Activated CD4-positive, CD25-positive, alpha-beta regulatory T cell (primary cell): ENCODE measurements at regions not wholly inside any gene's neighbourhood (a gene's known extent, or its start where the extent isn't known, plus 50 kb on each side); places are given as distances from the start of the nearest gene placed in this dataset.

Experiments
- DNase-seq, 4 experiments: peaks; one replicate each; lab custom pipeline; 2025; lab: John Stamatoyannopoulos, UW

DNA sequence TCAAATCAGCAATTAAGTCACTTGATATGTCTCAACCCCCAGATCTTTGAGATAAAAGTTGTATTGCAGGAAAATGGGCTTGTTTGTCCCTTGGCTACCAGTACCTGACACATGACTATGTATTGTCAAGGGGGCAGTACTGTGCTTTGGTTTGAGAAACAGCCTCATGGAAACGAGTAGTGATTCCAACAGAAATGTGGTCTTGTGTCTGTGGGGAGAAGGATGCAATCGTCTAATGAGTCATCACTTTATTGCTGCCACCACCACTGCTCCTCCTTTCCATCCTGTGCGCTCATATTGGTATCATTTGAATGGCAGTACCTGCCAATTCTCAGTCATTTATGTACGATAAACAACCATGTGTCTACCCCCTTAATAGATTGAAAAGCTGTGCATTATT, 72.8 kb upstream of the ARHGAP5 start:
- DNase-seq = no peak

- no peak for DNase-seq
These were observed 71.5 kb upstream of the ARHGAP5 start for GRCh38 chr14:32005628-32006027.

DNA sequence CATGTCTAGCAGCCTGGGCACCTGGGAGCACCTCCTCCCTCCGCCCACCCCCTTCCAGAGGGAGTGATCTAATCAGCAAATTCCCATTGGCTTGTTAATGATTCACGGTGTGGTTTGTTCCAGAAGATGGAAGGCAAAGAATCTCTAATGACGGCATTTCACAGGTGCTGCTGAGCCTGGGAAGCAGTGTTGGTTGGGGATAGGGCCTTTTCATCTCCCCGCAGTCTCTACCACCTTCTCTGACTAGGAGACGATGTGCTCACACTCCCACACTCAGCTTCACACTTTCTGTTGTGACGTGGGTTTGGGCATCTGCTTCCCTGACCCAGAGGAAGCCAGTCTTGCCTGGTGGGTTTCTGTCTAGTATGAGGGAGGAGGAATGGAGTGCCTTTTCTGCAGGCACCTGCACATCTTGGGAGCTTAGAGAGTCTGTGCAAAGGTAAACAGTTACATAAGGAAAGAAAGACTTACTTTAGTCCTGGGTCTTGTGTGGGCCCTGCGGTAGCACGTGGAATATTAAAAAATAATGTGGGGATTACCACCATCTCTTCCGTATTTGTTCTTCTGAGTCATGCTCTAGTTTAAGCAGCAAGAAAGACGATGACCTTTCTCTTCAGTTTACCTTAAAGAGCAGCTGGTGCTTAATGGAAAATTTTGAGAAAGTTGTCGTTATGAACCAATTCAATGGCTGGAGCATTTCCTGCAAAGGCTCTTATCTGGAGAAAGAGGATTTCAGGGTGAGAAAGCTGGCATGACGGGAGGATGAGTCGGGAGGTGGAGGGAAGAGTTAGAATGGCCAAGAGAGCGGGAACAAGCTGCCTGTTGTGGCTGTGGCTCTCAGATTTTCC, 70.6 kb upstream of the ARHGAP5 start:
- no peak for DNase-seq

DNA sequence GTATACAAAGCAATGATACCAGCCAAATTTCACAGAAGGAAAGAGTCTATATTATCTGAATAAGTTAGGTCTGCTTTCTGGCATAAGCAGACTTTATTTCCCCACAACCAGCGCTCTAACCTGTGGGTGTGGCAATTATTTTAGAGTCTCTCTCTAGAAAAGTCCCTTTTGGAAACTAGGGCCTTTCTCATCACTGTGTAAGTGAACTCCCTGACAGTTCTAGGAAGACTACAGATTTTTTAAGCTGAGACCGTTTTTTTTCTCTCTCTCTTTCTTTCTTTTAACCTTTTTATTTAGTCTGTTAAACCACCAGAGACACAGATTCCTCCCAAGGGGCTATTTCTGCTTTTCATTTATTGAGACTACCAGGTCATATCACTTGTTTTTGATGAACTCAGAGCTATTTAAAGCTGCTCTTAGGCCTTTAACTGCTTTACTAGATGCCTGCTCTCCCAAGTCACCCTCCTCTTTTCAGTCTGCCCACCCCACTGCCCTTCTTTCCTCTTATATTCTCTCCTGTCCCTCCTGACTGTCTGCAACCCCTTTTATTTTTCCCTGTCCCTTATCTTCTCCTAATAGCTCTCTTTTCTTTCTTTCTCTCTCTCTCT, 69.2 kb upstream of the ARHGAP5 start:
- DNase-seq = no peak

- DNase-seq = no peak
These were observed 68.4 kb upstream of the ARHGAP5 start for GRCh38 chr14:32008602-32009193.

DNA sequence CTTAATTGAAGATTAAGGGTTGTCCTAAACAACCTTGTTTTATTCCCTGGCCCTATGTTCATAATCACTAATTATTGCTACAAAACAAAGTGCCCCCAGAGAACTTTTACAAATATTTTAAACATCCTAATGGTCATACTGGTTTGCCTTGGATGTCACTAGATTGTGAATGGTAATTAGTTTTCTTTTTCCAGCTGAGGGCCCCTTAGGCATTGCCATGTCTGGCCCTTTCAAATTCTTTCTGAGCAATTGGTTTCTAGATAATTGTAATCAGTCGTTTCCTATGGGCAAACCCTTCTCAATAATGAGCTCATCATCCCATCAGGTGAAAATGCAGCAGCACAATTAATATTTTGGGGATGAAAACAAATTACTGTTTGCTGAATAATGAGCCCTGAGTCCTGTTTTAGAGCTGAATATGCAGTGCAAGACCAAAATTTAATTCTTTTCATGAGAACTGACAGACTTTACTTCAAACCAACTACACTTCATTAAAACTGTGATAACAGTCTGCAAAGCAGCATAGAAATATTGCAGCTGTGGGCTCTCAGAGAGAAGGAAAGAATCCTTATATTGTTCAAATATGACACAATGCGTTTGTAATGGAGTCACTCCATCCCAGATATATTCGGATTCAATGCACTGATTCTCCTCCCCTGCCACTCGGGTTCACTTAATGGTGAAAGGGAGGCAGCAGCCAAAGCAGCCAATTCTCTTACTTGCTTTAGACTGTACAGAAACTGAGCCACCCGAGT, 67.7 kb upstream of the ARHGAP5 start:
- DNase-seq = no peak

DNA sequence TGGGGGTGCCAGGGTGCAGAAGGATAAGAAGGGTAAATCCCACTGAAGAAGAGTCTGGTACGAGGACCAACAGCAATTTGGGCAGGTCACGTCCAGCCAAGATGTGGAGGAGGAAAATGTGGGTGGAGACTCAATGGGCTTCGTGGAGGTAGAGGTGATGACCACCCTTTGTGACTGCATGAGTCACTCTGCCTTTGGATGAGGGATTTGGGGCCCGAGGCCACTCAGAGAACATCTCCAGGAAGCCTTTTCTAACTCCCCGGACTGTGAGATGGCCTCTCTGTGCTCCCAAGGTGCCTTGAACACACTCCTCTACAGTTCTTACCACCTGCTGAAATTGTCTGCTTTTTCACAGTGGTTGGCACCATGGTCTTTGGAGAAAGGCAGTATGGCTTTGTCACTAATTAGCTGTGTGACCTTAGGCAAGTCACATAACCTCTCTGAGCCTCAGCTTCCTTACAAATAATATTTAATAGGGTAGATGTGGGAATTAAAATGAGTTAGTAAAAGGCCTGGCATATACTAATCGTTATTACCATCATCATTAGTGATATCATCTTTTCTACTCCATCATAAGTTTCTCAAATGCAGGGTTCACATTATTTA, 67.0 kb upstream of the ARHGAP5 start:
- no peak for DNase-seq

DNA sequence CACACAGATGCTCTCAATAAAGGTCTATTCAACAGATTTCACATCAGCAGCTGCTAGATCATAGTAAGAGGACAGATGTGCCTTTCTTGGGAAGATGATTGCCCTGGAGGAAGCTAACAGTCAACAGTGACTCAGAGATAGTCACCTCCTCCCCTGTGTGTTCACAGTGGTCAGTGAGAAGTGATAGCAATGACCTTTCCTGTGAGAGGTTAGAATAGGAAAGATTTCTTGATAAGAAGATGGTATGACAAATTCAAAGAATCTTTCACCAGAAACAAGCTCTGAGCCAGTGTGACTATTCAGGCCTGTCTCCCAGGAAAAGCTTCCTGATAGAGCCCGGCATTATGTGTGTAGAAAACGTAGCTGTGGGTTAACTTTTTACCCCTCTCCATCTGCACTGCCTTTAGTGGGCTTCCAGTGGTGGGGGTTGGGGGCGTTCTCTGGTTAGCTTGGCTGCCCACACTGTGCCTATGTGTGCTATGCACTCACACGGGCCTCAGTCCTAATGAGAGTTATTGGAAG, 66.4 kb upstream of the ARHGAP5 start:
- no peak for DNase-seq

- DNase-seq = no peak
These were observed 65.9 kb upstream of the ARHGAP5 start for GRCh38 chr14:32011225-32011624.

DNA sequence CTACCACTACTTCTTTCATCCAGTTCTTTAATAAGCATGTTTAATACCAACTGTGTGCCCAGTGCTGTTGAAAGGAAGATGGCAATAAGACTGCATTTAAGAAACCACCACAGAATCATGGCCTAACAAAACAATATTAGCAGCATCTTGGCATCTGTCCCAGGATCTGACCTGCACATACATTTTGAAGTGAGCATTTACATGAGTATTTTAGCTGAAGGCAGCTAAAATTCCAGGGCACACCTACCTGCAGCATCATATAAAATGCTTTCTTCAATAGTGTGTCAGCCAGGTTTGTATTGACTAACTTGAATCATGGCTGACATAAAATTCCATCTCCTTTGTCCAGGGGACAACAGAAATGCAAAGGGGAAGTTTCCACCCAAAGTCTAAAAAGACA, 65.0 kb upstream of the ARHGAP5 start:
- no peak for DNase-seq

- no peak for DNase-seq
These were observed 64.5 kb upstream of the ARHGAP5 start for GRCh38 chr14:32012571-32012970.

- no peak for DNase-seq
These were observed 64.0 kb upstream of the ARHGAP5 start for GRCh38 chr14:32013083-32013482.

DNA sequence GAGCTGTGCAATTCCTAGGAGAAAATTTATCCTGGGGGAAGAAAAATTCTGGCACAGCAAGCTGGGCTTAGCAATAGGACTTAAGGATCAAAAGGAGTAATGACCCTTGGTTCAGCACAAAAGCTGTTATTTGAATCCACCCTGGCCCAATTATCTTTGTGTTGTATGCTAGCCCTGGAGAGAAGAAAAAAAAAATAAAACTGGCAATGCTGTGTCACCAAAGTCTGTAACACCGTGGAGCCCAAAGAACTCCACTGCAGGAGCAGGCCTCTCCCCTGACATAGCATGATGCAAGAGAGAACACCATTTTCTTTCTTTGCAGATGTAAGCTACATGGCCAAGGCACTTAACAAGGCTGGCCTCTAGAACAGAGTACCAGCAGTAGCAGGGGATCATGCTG, 63.0 kb upstream of the ARHGAP5 start:
- no peak for DNase-seq

DNA sequence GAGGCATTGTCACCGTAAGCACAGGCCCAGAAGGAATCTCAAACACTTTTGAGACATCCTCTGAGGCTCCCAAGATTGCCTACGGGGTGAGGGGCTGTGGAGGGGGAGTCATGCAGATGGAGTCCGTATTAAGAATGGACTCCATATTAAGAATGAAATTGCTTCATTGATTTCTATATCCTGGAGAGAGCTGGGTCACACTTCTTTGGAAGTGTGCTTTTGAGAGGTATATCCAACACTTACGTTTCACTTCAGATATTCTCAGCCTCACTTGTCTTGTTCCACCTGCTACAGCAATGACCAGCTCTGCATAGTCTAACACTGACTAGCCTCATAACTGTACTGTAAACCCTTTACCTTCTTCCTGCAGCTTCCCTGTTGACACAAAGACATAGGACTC, 62.6 kb upstream of the ARHGAP5 start:
- no peak for DNase-seq

DNA sequence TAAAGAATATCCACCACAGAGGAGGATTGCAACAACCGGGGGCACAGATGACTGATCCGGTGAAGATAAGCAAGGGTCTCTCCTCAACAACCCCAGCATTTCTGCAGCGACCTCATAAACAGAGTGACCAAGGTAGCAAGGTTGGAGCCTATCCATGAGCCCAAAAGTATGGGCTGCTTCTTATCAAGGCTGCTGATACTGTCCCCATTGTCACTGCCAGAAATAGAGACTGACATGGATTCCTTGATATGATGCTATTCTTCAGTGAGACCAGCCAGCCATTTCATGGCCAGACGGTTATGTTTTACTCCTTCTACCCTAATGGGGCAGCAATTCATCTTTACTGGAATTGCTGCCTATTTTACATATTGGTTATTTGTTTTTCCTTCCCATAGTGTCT, 61.9 kb upstream of the ARHGAP5 start:
- no peak for DNase-seq

- DNase-seq = no peak
These were observed 59.5 kb upstream of the ARHGAP5 start for GRCh38 chr14:32017587-32017986.

DNA sequence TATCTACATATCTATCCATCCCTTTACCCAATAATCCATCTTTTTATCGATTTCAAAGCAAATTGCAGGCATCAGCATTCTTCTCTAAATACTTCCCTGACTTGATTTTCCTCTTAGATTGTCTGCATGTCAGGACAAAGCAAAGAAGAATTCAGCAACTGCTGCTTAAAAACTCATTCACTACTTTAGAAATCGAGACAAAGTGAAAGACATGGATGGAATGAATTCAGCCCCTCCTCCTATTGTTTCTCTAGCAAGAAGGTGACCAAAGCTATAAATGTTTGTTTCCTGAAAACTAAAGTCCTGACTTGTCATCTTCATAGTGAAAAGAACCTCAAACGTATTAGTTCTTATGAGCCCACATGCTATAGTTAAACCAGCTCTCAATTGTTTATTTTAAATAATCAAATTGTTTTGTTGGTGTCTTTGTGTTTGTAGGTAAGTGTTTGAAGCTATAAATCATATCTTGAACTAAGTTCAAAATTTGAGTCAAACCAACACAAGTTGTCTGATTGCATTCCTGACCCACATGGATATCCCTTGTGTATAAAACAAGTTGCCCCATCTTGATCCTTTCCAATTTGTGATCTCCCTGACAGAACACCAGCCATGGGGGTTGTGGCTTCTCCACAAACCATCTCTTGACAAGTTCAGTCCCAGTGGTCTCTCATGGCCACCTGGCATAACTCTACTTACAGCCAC, 58.6 kb upstream of the ARHGAP5 start:
- no peak for DNase-seq

DNA sequence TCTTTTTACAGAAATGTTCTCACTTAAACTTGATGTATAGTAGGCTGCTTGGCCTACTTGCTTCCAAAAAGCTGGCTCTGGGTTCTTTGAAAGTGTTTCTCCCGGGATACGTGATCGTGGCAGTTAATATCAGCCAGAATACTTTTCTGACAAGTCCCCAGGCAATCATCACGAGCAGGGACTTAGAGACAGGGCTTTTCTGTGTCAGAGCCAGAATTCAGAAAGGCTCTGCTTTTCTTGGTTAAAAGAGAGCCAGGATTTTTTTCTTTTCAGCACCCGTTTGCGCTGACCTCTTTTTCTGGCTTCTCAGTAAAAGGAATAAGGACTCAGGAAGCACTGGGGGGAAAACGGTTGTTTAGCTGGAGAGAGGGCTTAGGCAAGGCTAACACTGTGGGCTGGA, 57.8 kb upstream of the ARHGAP5 start:
- no peak for DNase-seq

DNA sequence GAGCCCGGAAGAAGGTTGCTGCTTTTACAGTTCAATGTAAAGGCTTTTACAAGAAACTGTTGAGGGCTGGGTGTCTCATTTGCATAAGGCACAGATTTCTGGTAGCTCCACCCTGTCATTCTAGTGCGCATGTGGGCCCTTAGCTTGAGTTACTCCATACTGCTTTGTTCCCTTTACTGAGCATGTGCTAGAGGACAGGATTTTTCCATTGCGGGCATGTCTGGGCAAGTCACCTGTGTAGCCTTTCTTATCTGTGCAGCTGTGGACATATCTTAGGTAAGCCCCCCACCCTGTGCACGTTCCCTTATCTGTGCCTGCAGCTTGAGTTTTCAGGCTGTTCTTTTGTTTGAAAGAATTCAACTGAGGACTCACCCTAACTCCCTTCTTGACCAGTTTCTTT, 56.2 kb upstream of the ARHGAP5 start:
- no peak for DNase-seq

DNA sequence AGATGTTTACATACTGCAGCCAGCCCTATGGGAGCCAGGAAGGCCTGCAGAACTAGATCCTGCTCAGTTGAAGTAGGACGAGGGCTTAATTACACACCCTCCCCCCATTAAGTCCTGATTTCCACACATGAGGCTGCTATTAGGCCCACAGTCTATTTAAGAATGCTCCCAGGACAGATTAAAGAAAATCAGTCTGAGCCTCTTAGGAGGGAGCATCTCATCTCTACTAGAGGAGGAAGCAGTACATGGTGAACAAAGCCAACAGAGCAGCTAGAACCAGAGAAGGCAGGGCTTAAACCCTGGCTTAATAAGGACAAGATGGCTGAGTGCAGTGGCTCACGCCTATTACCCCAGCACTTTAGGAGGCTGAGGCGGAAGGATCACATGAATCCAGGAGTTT, 55.8 kb upstream of the ARHGAP5 start:
- DNase-seq = no peak

DNA sequence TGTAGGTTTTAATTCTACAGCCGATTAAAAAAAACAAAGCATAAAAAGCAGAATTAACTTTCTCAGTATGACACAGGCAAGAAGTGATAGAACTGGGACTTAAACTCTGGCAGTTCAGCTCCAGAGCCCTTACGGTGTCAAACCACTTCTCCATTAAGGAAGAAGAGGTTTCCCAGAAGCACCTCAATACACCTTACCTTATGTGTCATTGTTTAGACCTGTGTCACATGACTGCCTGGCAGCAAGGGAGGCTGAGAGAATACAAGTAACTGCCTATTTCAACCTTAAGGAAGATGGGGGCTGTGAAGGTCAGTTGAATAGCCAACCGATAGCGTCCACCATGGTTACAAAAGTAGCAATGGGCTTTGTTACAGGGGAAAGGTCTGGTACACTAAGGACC, 54.6 kb upstream of the ARHGAP5 start:
- DNase-seq = no peak
